B cell (primary cell): ENCODE measurements at regions not wholly inside any gene's neighbourhood (a gene's known extent, or its start where the extent isn't known, plus 50 kb on each side); places are given as distances from the start of the nearest gene placed in this dataset.

ENCODE experiments used
- ATAC-seq: fragments of 200-7000 bp; cut with Tn5 transposase; one replicate; pipeline ENCODE4 v1.10.0; 2021; ENCODE audit warnings: low read depth, mild to moderate bottlenecking, moderate number of reproducible peaks, moderate library complexity
- CTCF ChIA-PET: fragments of 350-600 bp; sonication (Branson Sonifier 250); formaldehyde crosslinking; loops from one replicate; lab custom pipeline; 2021; ENCODE audit warnings: antibody characterized with exemption, inconsistent platforms; lab: Charles Lee
- POLR2A ChIA-PET: fragments of 350-600 bp; sonication (Branson Sonifier 250); formaldehyde crosslinking; loops from one replicate; lab custom pipeline; 2021; ENCODE audit warnings: antibody characterized with exemption; lab: Charles Lee
- DNase-seq: peaks from one replicate; pipeline ENCODE4 v3.0.0; 2013
- H2AFZ ChIP-seq: 2 replicates; pipeline ENCODE4 v1.6.1; 2012; ENCODE audit warnings: mild to moderate bottlenecking, low read depth, low read length; ENCODE audit not compliant: insufficient read depth, poor library complexity, severe bottlenecking
- H3K27ac ChIP-seq, 2 donors: 1 replicate in 1 of 2; 2 replicates in 1 of 2; pipeline ENCODE4 v1.5.1; 2012 to 2013; ENCODE audit warnings: low read length in 2 of 2, mild to moderate bottlenecking in 2 of 2, moderate library complexity in 1 of 2
- H3K27me3 ChIP-seq, 4 experiments: fragments of 200-600 bp in 1 of 4; sonication (generic) in 1 of 4; replicated peaks in 1 of 4; 1 replicate in 2 of 4; 2 replicates in 2 of 4; pipeline versions ENCODE4 v1.6.1 to v1.7.0; 2013 to 2016; ENCODE audit warnings: low read length in 3 of 4, mild to moderate bottlenecking in 2 of 4, mixed read lengths in 1 of 4, moderate library complexity in 1 of 4; ENCODE audit not compliant: insufficient read depth in 4 of 4, control insufficient read depth in 3 of 4; ENCODE audit errors: control extremely low read depth in 1 of 4
- H3K36me3 ChIP-seq, 2 experiments: replicated peaks in 1 of 2; 1 replicate in 1 of 2; 2 replicates in 1 of 2; pipeline versions ENCODE4 v1.6.1 to v1.7.1; 2013; ENCODE audit warnings: low read length in 1 of 2; ENCODE audit not compliant: insufficient read depth in 2 of 2, control insufficient read depth in 1 of 2; ENCODE audit errors: control extremely low read depth in 1 of 2, extremely low read depth in 1 of 2
- H3K4me1 ChIP-seq, 2 donors: fragments of 200-600 bp in 1 of 2; sonication (generic) in 1 of 2; 1 replicate in 1 of 2; 2 replicates in 1 of 2; pipeline versions ENCODE4 v1.5.1 to v1.6.1; 2013 to 2017; ENCODE audit warnings: low read length in 2 of 2; ENCODE audit not compliant: control insufficient read depth in 2 of 2, insufficient read depth in 2 of 2
- H3K4me2 ChIP-seq: replicated peaks from 2 replicates; pipeline ENCODE3; 2012; ENCODE audit warnings: mild to moderate bottlenecking, low read depth, low read length; ENCODE audit not compliant: poor library complexity, severe bottlenecking
- H3K4me3 ChIP-seq, 5 experiments: fragments of 200-600 bp in 1 of 5; sonication (generic) in 1 of 5; 1 replicate in 3 of 5; 2 replicates in 2 of 5; pipeline versions ENCODE4 v1.5.1 to v1.7.0; 2011 to 2016; ENCODE audit warnings: low read length in 4 of 5, mild to moderate bottlenecking in 4 of 5, low read depth in 2 of 5, control low read depth in 1 of 5, moderate library complexity in 1 of 5; ENCODE audit not compliant: insufficient read depth in 1 of 5; ENCODE audit errors: control extremely low read depth in 1 of 5, extremely low read depth in 1 of 5
- H3K79me2 ChIP-seq: fragments of 200-600 bp; sonication (generic); one replicate; pipeline ENCODE4 v1.6.0; 2016; ENCODE audit warnings: low read length; ENCODE audit not compliant: control insufficient read depth, insufficient read depth
- H3K9ac ChIP-seq: fragments of 200-600 bp; sonication (generic); 2 replicates; pipeline ENCODE4 v1.6.1; 2017; ENCODE audit warnings: mild to moderate bottlenecking, low read length, moderate library complexity
- H3K9me3 ChIP-seq, 3 donors: one replicate each; pipeline versions ENCODE4 v1.6.1 to v1.7.1; 2013; ENCODE audit warnings: low read length in 2 of 3; ENCODE audit not compliant: control insufficient read depth in 2 of 3, insufficient read depth in 1 of 3; ENCODE audit errors: control extremely low read depth in 1 of 3
- H4K20me1 ChIP-seq: 2 replicates; pipeline ENCODE4 v1.6.0; 2012; ENCODE audit warnings: mild to moderate bottlenecking, low read length; ENCODE audit not compliant: insufficient read depth, control insufficient read depth, poor library complexity, severe bottlenecking
- H3K27ac Mint-ChIP-seq: one replicate; pipeline ENCODE4 v1.8.0; 2021; ENCODE audit warnings: mixed read lengths
- H3K27me3 Mint-ChIP-seq: one replicate; pipeline ENCODE4 v1.8.0; 2021; ENCODE audit warnings: mixed read lengths
- H3K4me1 Mint-ChIP-seq: one replicate; pipeline ENCODE4 v1.8.0; 2021; ENCODE audit warnings: mixed read lengths
- H3K4me3 Mint-ChIP-seq: one replicate; pipeline ENCODE4 v1.8.0; 2021; ENCODE audit warnings: mixed read lengths
- H3K9me3 Mint-ChIP-seq: one replicate; pipeline ENCODE4 v1.8.0; 2022; ENCODE audit warnings: mixed read lengths; ENCODE audit not compliant: insufficient read depth
- CTCF ChIP-seq: fragments of 200-600 bp; IDR thresholded peaks from one replicate; pipeline ENCODE4 v1.8.0; 2022; ENCODE audit warnings: antibody characterized with exemption, mild to moderate bottlenecking
- EZH2 ChIP-seq: IDR thresholded peaks from 2 replicates; pipeline ENCODE4 v1.6.1; 2012; ENCODE audit warnings: borderline replicate concordance, low read depth, mild to moderate bottlenecking, moderate library complexity, low read length; ENCODE audit not compliant: insufficient read depth, poor library complexity, severe bottlenecking
- WGBS: methylation state at CpG from one replicate; pipeline ENCODE4 v1.1.5; 2013; ENCODE audit warnings: missing lambda C conversion rate; ENCODE audit not compliant: insufficient coverage; 5-methylcytosine and 5-hydroxymethylcytosine counted together
- intact Hi-C: fragments of 100-400 bp; cut with micrococcal nuclease; formaldehyde crosslinking; loops from one replicate; pipeline ENCODE4 v1.10.0; 2022

GRCh38 chr5:173537228-173537627 is 79.2 kb downstream of the BOD1 start:
- Histone ChIP-seq H3K4me2 (no peak overlapping the region), H4K20me1 (no peaks in the 10 kb centered on the region), H3K79me2 (no peaks in the 10 kb centered on the region), H3K9me3 (no peaks in the 10 kb centered on the region), H3K4me1 (no peaks in the 10 kb centered on the region), H2AFZ (no peak overlapping the region), H3K27ac (no peak overlapping the region), H3K9ac (no peak overlapping the region), H3K36me3 (no peaks in the 10 kb centered on the region), H3K27me3 (no peaks in the 10 kb centered on the region), H3K4me3 (no peak overlapping the region)
- CTCF ChIA-PET = no interaction called here
- WGBS = 88% methylated on average over 3 of the region's 5 CpGs
- Mint-ChIP-seq H3K4me1 (no peaks in the 10 kb centered on the region), H3K27ac (no peak overlapping the region), H3K27me3 (peaks cover 20% of the 10 kb centered on the region), H3K4me3 (no peak overlapping the region), H3K9me3 (no peaks in the 10 kb centered on the region)
- ATAC-seq (no peak), DNase-seq (no peak)
- TF ChIP-seq EZH2 (no peak), CTCF (no peak)
- POLR2A ChIA-PET = no interaction called here
- intact Hi-C loops = no loop called here

DNA sequence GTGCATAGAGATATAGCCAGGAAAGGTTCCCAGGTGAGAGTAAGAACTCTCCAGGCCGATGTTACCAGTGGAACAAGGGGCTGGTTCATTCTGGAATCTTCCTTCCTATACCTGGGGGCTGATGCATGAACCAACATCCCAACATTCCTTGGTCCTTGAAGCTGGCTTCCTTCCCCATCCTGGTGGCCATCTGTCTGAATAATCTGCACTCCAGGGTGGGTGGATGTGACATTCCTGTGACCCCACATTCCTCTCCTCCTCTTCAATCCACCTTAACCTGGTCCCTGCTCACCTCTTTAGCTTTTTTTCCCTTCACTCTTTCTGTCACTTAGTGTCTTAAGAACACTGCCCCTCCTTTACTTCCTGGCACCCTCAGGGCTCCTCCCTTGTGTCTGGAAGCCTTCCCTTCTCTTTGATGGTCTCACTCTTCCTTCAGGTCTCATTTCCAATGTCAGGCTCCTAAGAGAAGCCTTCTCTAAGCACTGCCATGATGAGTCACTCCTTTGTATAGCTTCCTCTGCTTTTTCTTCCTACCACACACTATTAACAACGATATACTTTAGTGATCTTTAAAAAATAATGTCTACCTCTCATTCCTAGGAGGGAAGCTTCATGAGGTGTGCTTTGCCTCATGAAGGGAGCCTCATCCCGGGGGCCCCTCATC is 80.3 kb downstream of the BOD1 start:
- ChIA-PET POLR2A (no interaction called here), CTCF (no interaction called here)
- Histone ChIP-seq H3K4me1 (no peaks in the 10 kb centered on the region), H3K27ac (no peak overlapping the region), H3K27me3 (no peaks in the 10 kb centered on the region), H4K20me1 (no peaks in the 10 kb centered on the region), H3K36me3 (no peaks in the 10 kb centered on the region), H2AFZ (no peak overlapping the region), H3K4me3 (no peak overlapping the region), H3K9me3 (no peaks in the 10 kb centered on the region), H3K4me2 (no peak overlapping the region), H3K79me2 (no peaks in the 10 kb centered on the region), H3K9ac (no peak overlapping the region)
- TF ChIP-seq CTCF (no peak), EZH2 (no peak)
- WGBS = 83% methylated on average over 1 of the region's 3 CpGs
- Mint-ChIP-seq H3K4me3 (no peak overlapping the region), H3K27ac (no peak overlapping the region), H3K9me3 (no peaks in the 10 kb centered on the region), H3K4me1 (no peaks in the 10 kb centered on the region), H3K27me3 (peaks cover 19% of the 10 kb centered on the region)
- intact Hi-C loops = no loop called here
- DNase-seq (no peak), ATAC-seq (no peak)
